ENCODE measurements at regions not wholly inside any gene's neighbourhood (a gene's known extent, or its start where the extent isn't known, plus 50 kb on each side); places are given as distances from the start of the nearest gene placed in this dataset.

GRCh38 chr20:63085151-63085861, 78.5 kb upstream of the BHLHE23 start:
- no peak for DNase-seq

GRCh38 chr20:63084563-63084927, 77.8 kb upstream of the BHLHE23 start:
- no peak for DNase-seq

GRCh38 chr20:63083831-63084562, 77.2 kb upstream of the BHLHE23 start:
- no peak for DNase-seq

- DNase-seq: no peak
These were observed 76.4 kb upstream of the BHLHE23 start for GRCh38 chr20:63082939-63083735.

GRCh38 chr20:63082308-63082938, 75.7 kb upstream of the BHLHE23 start:
- peak; percentile 76 for DNase-seq

GRCh38 chr20:63081831-63082230, 75.1 kb upstream of the BHLHE23 start:
- DNase-seq: no peak

GRCh38 chr20:63081351-63081750, 74.6 kb upstream of the BHLHE23 start:
- DNase-seq: no peak

GRCh38 chr20:63080811-63081210, 74.0 kb upstream of the BHLHE23 start:
- DNase-seq: no peak

- DNase-seq: no peak
These were observed 73.6 kb upstream of the BHLHE23 start for GRCh38 chr20:63080411-63080810.

- no peak for DNase-seq
These were observed 73.2 kb upstream of the BHLHE23 start for GRCh38 chr20:63079971-63080370.

GRCh38 chr20:63077705-63078104, 70.9 kb upstream of the BHLHE23 start:
- DNase-seq: no peak

- DNase-seq: no peak
These were observed 69.7 kb upstream of the BHLHE23 start for GRCh38 chr20:63076421-63076820.

- DNase-seq: no peak
These were observed 67.9 kb upstream of the BHLHE23 start for GRCh38 chr20:63074631-63075030.

- no peak for DNase-seq
These were observed 67.4 kb upstream of the BHLHE23 start for GRCh38 chr20:63074182-63074581.

GRCh38 chr20:63073738-63074065, 66.9 kb upstream of the BHLHE23 start:
- DNase-seq: no peak

GRCh38 chr20:63072991-63073737, 66.4 kb upstream of the BHLHE23 start:
- no peak for DNase-seq

- DNase-seq: no peak
These were observed 65.5 kb upstream of the BHLHE23 start for GRCh38 chr20:63072231-63072791.

- DNase-seq: no peak
These were observed 64.9 kb upstream of the BHLHE23 start for GRCh38 chr20:63071541-63072181.

- no peak for DNase-seq
These were observed 64.2 kb upstream of the BHLHE23 start for GRCh38 chr20:63070771-63071540.

- DNase-seq: no peak
These were observed 63.5 kb upstream of the BHLHE23 start for GRCh38 chr20:63070301-63070625.

- no peak for DNase-seq
These were observed 62.1 kb upstream of the BHLHE23 start for GRCh38 chr20:63068711-63069367.
